Uterus (tissue), 3 donors: ENCODE measurements at regions not wholly inside any gene's neighbourhood (a gene's known extent, or its start where the extent isn't known, plus 50 kb on each side); places are given as distances from the start of the nearest gene placed in this dataset.

Experiments used
- DNase-seq, 2 donors: peaks; one replicate each; pipeline ENCODE4 v3.0.0-alpha.2; 2019 to 2020
- H3K27ac ChIP-seq, 2 donors: fragments of 200-600 bp; sonication (generic); 1 replicate in 1 of 2; 2 replicates in 1 of 2; pipeline ENCODE4 v1.5.1; 2016 to 2018
- H3K27me3 ChIP-seq, 2 donors: fragments of 200-600 bp; sonication (generic); one replicate each; pipeline ENCODE4 v1.5.1; 2018 to 2019; ENCODE audit warnings: control low read depth in 1 of 2
- H3K36me3 ChIP-seq, 2 donors: fragments of 200-600 bp; sonication (generic); one replicate each; pipeline ENCODE4 v1.5.1; 2019; ENCODE audit warnings: control low read depth in 1 of 2
- H3K4me1 ChIP-seq, 2 donors: fragments of 200-600 bp; sonication (generic); one replicate each; pipeline ENCODE4 v1.5.1; 2018 to 2019; ENCODE audit warnings: control low read depth in 1 of 2
- H3K4me3 ChIP-seq, 2 donors: fragments of 200-600 bp; sonication (generic); 1 replicate in 1 of 2; 2 replicates in 1 of 2; pipeline ENCODE4 v1.5.1; 2018 to 2019; ENCODE audit warnings: mild to moderate bottlenecking in 1 of 2
- H3K9me3 ChIP-seq, 2 donors: fragments of 200-600 bp; sonication (generic); one replicate each; pipeline ENCODE4 v1.5.1; 2019; ENCODE audit warnings: control low read depth in 1 of 2
- CTCF ChIP-seq, 4 experiments: fragments of 200-600 bp in 2 of 4; fragments of 450-650 bp in 2 of 4; sonication (generic) in 2 of 4; IDR thresholded peaks; one replicate each; pipeline ENCODE4 v1.5.1; 2016 to 2019; ENCODE audit warnings: antibody characterized with exemption in 4 of 4, mild to moderate bottlenecking in 2 of 4, moderate library complexity in 1 of 4
- POLR2A ChIP-seq, 2 donors: fragments of 450-650 bp; IDR thresholded peaks; one replicate each; pipeline ENCODE4 v1.6.1; 2016; ENCODE audit warnings: antibody characterized with exemption in 2 of 2, mild to moderate bottlenecking in 1 of 2, moderate library complexity in 1 of 2
- intact Hi-C: fragments of 100-400 bp; cut with DNase I; formaldehyde crosslinking; loops from one replicate; pipeline ENCODE4 v1.15.1; 2023; ENCODE audit warnings: low total_unique reads
- donor health status: DM: yes; HTN: yes; CAD: no.

- intact Hi-C loops, result no loop called here
- TF ChIP-seq CTCF (IDR thresholded peaks at IDR 0.05) (no peak), POLR2A (IDR thresholded peaks at IDR 0.05) (no peak)
- Histone ChIP-seq H3K36me3 (no peaks in the 10 kb centered on the region), H3K27ac (no peak overlapping the region), H3K9me3 (no peaks in the 10 kb centered on the region), H3K27me3 (no peaks in the 10 kb centered on the region), H3K4me1 (no peaks in the 10 kb centered on the region), H3K4me3 (no peak overlapping the region)
- DNase-seq, result no peak
Measured at GRCh38 chr18:42480441-42480840, 525.4 kb downstream of the PIK3C3 start.

GRCh38 chr18:42484648-42485047, 529.6 kb downstream of the PIK3C3 start:
- DNase-seq, result no peak
- intact Hi-C loops, result no loop called here
- no peak for TF ChIP-seq CTCF (IDR thresholded peaks at IDR 0.05)
- no peak for TF ChIP-seq POLR2A (IDR thresholded peaks at IDR 0.05)
- Histone ChIP-seq H3K4me1 (no peaks in the 10 kb centered on the region), H3K9me3 (no peaks in the 10 kb centered on the region), H3K27ac (no peak overlapping the region), H3K4me3 (no peak overlapping the region), H3K27me3 (no peaks in the 10 kb centered on the region), H3K36me3 (no peaks in the 10 kb centered on the region)

- intact Hi-C loops, result no loop called here
Measured at GRCh38 chr18:42486271-42486670, 531.2 kb downstream of the PIK3C3 start.

GRCh38 chr18:42508683-42509296, 553.8 kb downstream of the PIK3C3 start:
- H3K27ac ChIP-seq, result no peak overlapping the region
- intact Hi-C loops, result no loop called here
- DNase-seq, result no peak

More at GRCh38 chr18:42486271-42486670, 531.2 kb downstream of the PIK3C3 start:
- H3K9me3 ChIP-seq, result no peaks in the 10 kb centered on the region
- no peaks in the 10 kb centered on the region for H3K4me1 ChIP-seq
- DNase-seq, result no peak
- no peaks in the 10 kb centered on the region for H3K27me3 ChIP-seq
- no peak for TF ChIP-seq CTCF (IDR thresholded peaks at IDR 0.05)
- no peak for TF ChIP-seq POLR2A (IDR thresholded peaks at IDR 0.05)
- H3K27ac ChIP-seq, result no peak overlapping the region
- H3K36me3 ChIP-seq, result no peaks in the 10 kb centered on the region
- no peak overlapping the region for H3K4me3 ChIP-seq

More at GRCh38 chr18:42508683-42509296, 553.8 kb downstream of the PIK3C3 start:
- no peak for TF ChIP-seq POLR2A (IDR thresholded peaks at IDR 0.05)
- no peak for TF ChIP-seq CTCF (IDR thresholded peaks at IDR 0.05)
- H3K27me3 ChIP-seq, result no peaks in the 10 kb centered on the region
- no peaks in the 10 kb centered on the region for H3K4me1 ChIP-seq
- H3K36me3 ChIP-seq, result no peaks in the 10 kb centered on the region
- no peak overlapping the region for H3K4me3 ChIP-seq
- H3K9me3 ChIP-seq, result no peaks in the 10 kb centered on the region
